ENCODE measurements at regions not wholly inside any gene's neighbourhood (a gene's known extent, or its start where the extent isn't known, plus 50 kb on each side); places are given as distances from the start of the nearest gene placed in this dataset.

GRCh38 chr4:100130964-100131363, 59.3 kb downstream of the DDIT4L start:
- Mint-ChIP-seq H3K27ac (no peak overlapping the region), H3K9me3 (ENCODE audit: insufficient read depth) (peaks cover 4% of the 10 kb centered on the region), H3K4me3 (no peak overlapping the region), H3K4me1 (ENCODE audit: low read depth) (no peaks in the 10 kb centered on the region), H3K36me3 (ENCODE audit: low read depth) (no peaks in the 10 kb centered on the region), H3K27me3 (ENCODE audit: low read depth) (peaks cover 13% of the 10 kb centered on the region)
- DNase-seq (no peak), ATAC-seq (no peak)
- POLR2A ChIA-PET = no interaction called here
- CTCF ChIA-PET = interaction anchor here (0.7 kb wide), 1 partner anchor 21 kb away, joined by 3 read pairs; no protein-coding TSS in a partner anchor

DNA sequence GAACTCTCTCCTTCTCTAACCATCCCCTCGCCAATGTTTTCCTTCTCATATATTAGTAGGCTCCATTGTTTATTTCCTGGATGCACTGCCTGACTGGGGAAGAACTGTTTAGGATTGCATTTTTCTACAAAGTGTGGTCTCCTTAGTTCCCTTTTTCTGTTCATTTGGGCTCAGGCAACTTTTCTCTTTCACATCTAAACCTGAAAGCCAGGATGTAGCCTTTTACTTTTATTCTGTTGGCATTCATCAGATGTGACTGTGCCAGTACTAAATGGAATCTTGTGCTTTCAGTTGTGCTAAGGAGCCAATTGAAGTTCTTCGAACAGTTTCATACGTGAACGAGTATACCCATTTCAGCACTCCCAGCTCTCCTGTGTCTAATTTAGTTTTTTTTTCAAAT, 59.8 kb downstream of the DDIT4L start:
- no peak for DNase-seq
- H3K36me3 Mint-ChIP-seq (ENCODE audit: low read depth) = no peaks in the 10 kb centered on the region
- H3K4me1 Mint-ChIP-seq (ENCODE audit: low read depth) = no peaks in the 10 kb centered on the region
- H3K27ac Mint-ChIP-seq = no peak overlapping the region
- H3K9me3 Mint-ChIP-seq (ENCODE audit: insufficient read depth) = peaks cover 4% of the 10 kb centered on the region
- POLR2A ChIA-PET = no interaction called here
- peaks cover 13% of the 10 kb centered on the region for H3K27me3 Mint-ChIP-seq (ENCODE audit: low read depth)
- ATAC-seq = no peak
- CTCF ChIA-PET = interaction anchor here (0.7 kb wide), 1 partner anchor 21 kb away, joined by 3 read pairs; no protein-coding TSS in a partner anchor
- H3K4me3 Mint-ChIP-seq = no peak overlapping the region

DNA sequence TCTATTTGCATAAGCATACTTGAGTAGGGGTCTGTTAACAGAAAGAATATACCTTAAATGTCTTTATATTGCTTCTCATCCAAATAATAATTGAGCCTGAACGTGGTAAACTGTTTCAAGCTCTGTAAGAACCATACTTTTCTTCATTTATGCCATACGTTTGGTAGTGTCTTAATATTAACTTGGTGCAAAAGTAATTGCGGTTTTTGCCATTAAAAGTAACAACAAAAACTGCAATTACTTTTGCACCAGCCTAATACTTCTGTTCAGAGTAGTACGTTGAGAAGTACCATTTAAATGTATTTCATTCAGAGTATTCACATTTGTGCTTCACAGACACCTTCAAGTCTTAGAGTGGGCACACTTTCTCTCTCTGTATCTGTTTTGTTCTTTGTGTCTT, 60.5 kb downstream of the DDIT4L start:
- CTCF ChIA-PET = no interaction called here
- H3K4me1 Mint-ChIP-seq (ENCODE audit: low read depth) = no peaks in the 10 kb centered on the region
- DNase-seq (no peak), ATAC-seq (no peak)
- no peak overlapping the region for H3K27ac Mint-ChIP-seq
- H3K4me3 Mint-ChIP-seq = no peak overlapping the region
- H3K9me3 Mint-ChIP-seq (ENCODE audit: insufficient read depth) = peaks cover 8% of the 10 kb centered on the region
- POLR2A ChIA-PET = no interaction called here
- H3K36me3 Mint-ChIP-seq (ENCODE audit: low read depth) = no peaks in the 10 kb centered on the region
- H3K27me3 Mint-ChIP-seq (ENCODE audit: low read depth) = peaks cover 13% of the 10 kb centered on the region

GRCh38 chr4:100128338-100128737, 61.9 kb downstream of the DDIT4L start:
- ATAC-seq = no peak
- ChIA-PET CTCF (no interaction called here), POLR2A (no interaction called here)
- no peak for DNase-seq
- Mint-ChIP-seq H3K4me3 (no peak overlapping the region), H3K4me1 (ENCODE audit: low read depth) (no peaks in the 10 kb centered on the region), H3K27ac (no peak overlapping the region), H3K27me3 (ENCODE audit: low read depth) (peaks cover 11% of the 10 kb centered on the region), H3K9me3 (ENCODE audit: insufficient read depth) (peaks cover 19% of the 10 kb centered on the region), H3K36me3 (ENCODE audit: low read depth) (no peaks in the 10 kb centered on the region)

- H3K27ac Mint-ChIP-seq = no peak overlapping the region
- no peaks in the 10 kb centered on the region for H3K36me3 Mint-ChIP-seq (ENCODE audit: low read depth)
- peaks cover 10% of the 10 kb centered on the region for H3K27me3 Mint-ChIP-seq (ENCODE audit: low read depth)
- no peak for ATAC-seq
- DNase-seq = no peak
- ChIA-PET CTCF (interaction anchor here (1.9 kb wide), 1 partner anchor 31 kb away, joined by 9 read pairs; no protein-coding TSS in a partner anchor), POLR2A (no interaction called here)
- no peaks in the 10 kb centered on the region for H3K4me1 Mint-ChIP-seq (ENCODE audit: low read depth)
- peaks cover 19% of the 10 kb centered on the region for H3K9me3 Mint-ChIP-seq (ENCODE audit: insufficient read depth)
- H3K4me3 Mint-ChIP-seq = no peak overlapping the region
Observed at GRCh38 chr4:100124715-100125114, 65.6 kb downstream of the DDIT4L start.

DNA sequence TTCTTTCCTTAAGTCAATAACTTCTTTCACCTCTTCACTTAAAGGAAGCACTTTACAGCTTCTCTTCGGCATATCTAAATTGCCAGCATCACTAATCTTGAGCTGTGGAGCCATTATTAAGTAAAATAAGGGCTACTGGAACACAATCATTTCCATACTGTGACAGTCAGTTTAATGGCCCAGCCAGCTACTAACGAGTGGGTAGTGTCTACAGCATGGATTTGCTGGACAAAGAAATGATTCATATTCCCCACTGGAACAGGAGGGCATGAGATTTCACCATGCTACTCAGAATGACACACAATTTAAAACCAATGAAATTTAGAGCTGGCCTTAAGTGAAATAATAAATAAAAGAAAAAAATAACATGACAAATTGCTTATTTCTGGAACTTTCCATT, 72.1 kb downstream of the DDIT4L start:
- ChIA-PET CTCF (no interaction called here), POLR2A (no interaction called here)
- H3K36me3 Mint-ChIP-seq (ENCODE audit: low read depth) = no peaks in the 10 kb centered on the region
- H3K27ac Mint-ChIP-seq = no peak overlapping the region
- no peak for ATAC-seq
- no peaks in the 10 kb centered on the region for H3K9me3 Mint-ChIP-seq (ENCODE audit: insufficient read depth)
- DNase-seq = no peak
- peaks cover 2% of the 10 kb centered on the region for H3K27me3 Mint-ChIP-seq (ENCODE audit: low read depth)
- H3K4me3 Mint-ChIP-seq = no peak overlapping the region
- H3K4me1 Mint-ChIP-seq (ENCODE audit: low read depth) = peaks cover 5% of the 10 kb centered on the region

GRCh38 chr4:100117750-100118149, 72.5 kb downstream of the DDIT4L start:
- no peak for DNase-seq
- CTCF ChIA-PET = no interaction called here
- POLR2A ChIA-PET = no interaction called here
- H3K27ac Mint-ChIP-seq = no peak overlapping the region
- H3K27me3 Mint-ChIP-seq (ENCODE audit: low read depth) = peaks cover 2% of the 10 kb centered on the region
- H3K9me3 Mint-ChIP-seq (ENCODE audit: insufficient read depth) = no peaks in the 10 kb centered on the region
- no peaks in the 10 kb centered on the region for H3K36me3 Mint-ChIP-seq (ENCODE audit: low read depth)
- no peak for ATAC-seq
- H3K4me1 Mint-ChIP-seq (ENCODE audit: low read depth) = peaks cover 7% of the 10 kb centered on the region
- H3K4me3 Mint-ChIP-seq = no peak overlapping the region

- ATAC-seq = no peak
- Mint-ChIP-seq H3K4me3 (no peak overlapping the region), H3K27ac (no peak overlapping the region), H3K27me3 (ENCODE audit: low read depth) (no peaks in the 10 kb centered on the region), H3K36me3 (ENCODE audit: low read depth) (no peaks in the 10 kb centered on the region), H3K9me3 (ENCODE audit: insufficient read depth) (no peaks in the 10 kb centered on the region), H3K4me1 (ENCODE audit: low read depth) (peaks cover 7% of the 10 kb centered on the region)
- ChIA-PET POLR2A (no interaction called here), CTCF (interaction anchor here (4.0 kb wide), 1 partner anchor 20 kb away, joined by 25 read pairs; no protein-coding TSS in a partner anchor)
- no peak for DNase-seq
Observed at GRCh38 chr4:100114909-100115308, 75.4 kb downstream of the DDIT4L start.

- Mint-ChIP-seq H3K27ac (no peak overlapping the region), H3K27me3 (ENCODE audit: low read depth) (no peaks in the 10 kb centered on the region), H3K9me3 (ENCODE audit: insufficient read depth) (no peaks in the 10 kb centered on the region), H3K4me1 (ENCODE audit: low read depth) (peaks cover 12% of the 10 kb centered on the region), H3K36me3 (ENCODE audit: low read depth) (no peaks in the 10 kb centered on the region), H3K4me3 (no peak overlapping the region)
- DNase-seq = no peak
- POLR2A ChIA-PET = no interaction called here
- CTCF ChIA-PET = interaction anchor here (4.0 kb wide), 1 partner anchor 19 kb away, joined by 25 read pairs; no protein-coding TSS in a partner anchor
- ATAC-seq = no peak
Observed at GRCh38 chr4:100113732-100114131, 76.5 kb downstream of the DDIT4L start.

DNA sequence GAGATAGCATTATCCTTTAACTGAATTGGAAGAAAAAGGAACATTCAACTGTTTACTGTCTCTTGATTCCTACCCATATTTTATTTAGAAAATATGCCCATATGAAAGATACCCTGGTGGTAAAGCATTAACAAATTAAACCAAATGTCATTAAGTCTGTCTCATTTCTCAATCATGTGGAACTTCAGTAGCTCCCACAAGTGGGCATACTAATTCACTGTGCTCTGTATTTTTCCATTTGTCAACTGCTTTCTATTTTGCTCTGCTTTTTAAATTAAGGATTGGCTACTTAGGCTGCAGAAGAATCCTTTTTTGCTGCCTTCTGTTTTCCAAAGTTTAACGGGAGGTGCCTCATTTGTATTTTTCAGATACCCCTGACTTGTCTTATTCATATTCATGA, 77.2 kb downstream of the DDIT4L start:
- no peaks in the 10 kb centered on the region for H3K27me3 Mint-ChIP-seq (ENCODE audit: low read depth)
- POLR2A ChIA-PET = no interaction called here

DNA sequence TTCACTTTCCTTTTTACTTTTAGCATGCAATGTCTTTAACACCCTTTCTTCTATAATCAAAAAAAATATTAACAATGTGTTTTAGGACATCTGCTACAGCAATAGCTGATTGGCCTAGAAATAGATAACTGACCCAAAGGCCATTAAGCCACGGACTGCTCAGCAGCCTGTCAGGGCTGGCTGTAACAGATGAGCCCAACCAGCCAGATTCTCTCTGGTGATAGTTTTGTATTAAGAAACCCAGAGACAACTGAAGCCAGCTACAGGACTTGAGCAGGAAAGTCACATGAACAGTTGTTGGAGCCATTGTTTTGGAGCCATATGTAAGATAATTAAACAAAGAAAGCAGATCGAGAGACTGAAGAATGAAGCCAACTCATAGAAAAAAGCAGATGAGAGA, 80.3 kb downstream of the DDIT4L start:
- H3K27me3 Mint-ChIP-seq (ENCODE audit: low read depth) = no peaks in the 10 kb centered on the region
- no peaks in the 10 kb centered on the region for H3K9me3 Mint-ChIP-seq (ENCODE audit: insufficient read depth)
- DNase-seq = no peak
- H3K4me1 Mint-ChIP-seq (ENCODE audit: low read depth) = peaks cover 37% of the 10 kb centered on the region
- POLR2A ChIA-PET = no interaction called here
- H3K4me3 Mint-ChIP-seq = no peak overlapping the region
- H3K27ac Mint-ChIP-seq = no peak overlapping the region
- CTCF ChIA-PET = interaction anchor here (0.5 to 9.8 kb wide), 2 partner anchors 15 to 21 kb away, joined by 3 to 155 read pairs; no protein-coding TSS in a partner anchor
- no peak for ATAC-seq
- no peaks in the 10 kb centered on the region for H3K36me3 Mint-ChIP-seq (ENCODE audit: low read depth)

More for the DNA sequence above, 77.2 kb downstream of the DDIT4L start:
- no peak overlapping the region for H3K4me3 Mint-ChIP-seq
- no peaks in the 10 kb centered on the region for H3K36me3 Mint-ChIP-seq (ENCODE audit: low read depth)
- no peaks in the 10 kb centered on the region for H3K9me3 Mint-ChIP-seq (ENCODE audit: insufficient read depth)
- no peak overlapping the region for H3K27ac Mint-ChIP-seq
- ATAC-seq (no peak), DNase-seq (no peak)
- CTCF ChIA-PET = interaction anchor here (0.9 to 4.0 kb wide), 2 partner anchors 15 to 19 kb away, joined by 3 to 25 read pairs; no protein-coding TSS in a partner anchor
- peaks cover 18% of the 10 kb centered on the region for H3K4me1 Mint-ChIP-seq (ENCODE audit: low read depth)

DNA sequence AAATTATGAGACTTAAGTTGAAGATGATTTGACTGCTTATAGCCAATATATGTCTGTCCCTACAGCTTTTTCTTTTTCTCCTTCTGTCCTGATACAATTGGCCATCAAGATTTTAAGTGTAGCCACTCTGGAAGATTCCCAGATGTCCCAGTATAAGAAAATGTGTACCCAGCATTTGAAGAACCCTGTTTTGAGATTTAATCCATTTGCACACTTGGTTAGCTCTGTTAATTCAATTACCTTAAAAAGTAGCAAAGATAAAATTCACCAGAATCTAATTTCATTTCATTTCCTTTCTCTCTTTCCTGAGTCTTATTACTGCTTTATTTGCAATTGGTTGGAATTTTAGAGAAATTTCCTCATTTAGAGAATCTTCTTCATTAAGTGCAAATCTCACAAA, 81.4 kb downstream of the DDIT4L start:
- H3K9me3 Mint-ChIP-seq (ENCODE audit: insufficient read depth) = no peaks in the 10 kb centered on the region
- CTCF ChIA-PET = interaction anchor here (1.2 to 9.8 kb wide), 2 partner anchors 14 to 30 kb away, joined by 3 to 155 read pairs; no protein-coding TSS in a partner anchor

GRCh38 chr4:100106982-100107381, 83.3 kb downstream of the DDIT4L start:
- Mint-ChIP-seq H3K9me3 (ENCODE audit: insufficient read depth) (no peaks in the 10 kb centered on the region), H3K27ac (peak overlapping the region; percentile 83), H3K4me3 (no peak overlapping the region), H3K36me3 (ENCODE audit: low read depth) (no peaks in the 10 kb centered on the region), H3K27me3 (ENCODE audit: low read depth) (no peaks in the 10 kb centered on the region), H3K4me1 (ENCODE audit: low read depth) (peaks cover 46% of the 10 kb centered on the region)
- ATAC-seq (peak; percentile 96), DNase-seq (peak; percentile 76)
- ChIA-PET CTCF (interaction anchor here (1.2 to 9.8 kb wide), 4 partner anchors 12 to 109 kb away, joined by 3 to 155 read pairs (median 4); no protein-coding TSS in a partner anchor), POLR2A (no interaction called here)

More for the DNA sequence above, 81.4 kb downstream of the DDIT4L start:
- Mint-ChIP-seq H3K4me1 (ENCODE audit: low read depth) (peaks cover 41% of the 10 kb centered on the region), H3K4me3 (no peak overlapping the region), H3K36me3 (ENCODE audit: low read depth) (no peaks in the 10 kb centered on the region), H3K27me3 (ENCODE audit: low read depth) (no peaks in the 10 kb centered on the region), H3K27ac (no peak overlapping the region)
- ATAC-seq (no peak), DNase-seq (no peak)
- POLR2A ChIA-PET = interaction anchor here (0.7 kb wide), 1 partner anchor 143 kb away, joined by 3 read pairs; no protein-coding TSS in a partner anchor

Data from activated CD8-positive, alpha-beta T cell treated with anti-CD3 and anti-CD28 coated beads, Interleukin-2, amount 10 ng/mL, durations not matched to agents 7 days and 5 days (primary cell).